Fibroblast of lung (primary cell): ENCODE measurements at regions not wholly inside any gene's neighbourhood (a gene's known extent, or its start where the extent isn't known, plus 50 kb on each side); places are given as distances from the start of the nearest gene placed in this dataset.

Experiments used
- DNase-seq, 2 donors: peaks; one replicate each; pipeline versions ENCODE4 v3.0.0 to v3.0.0-alpha.2; 2010; ENCODE audit warnings: low read depth in 2 of 2
- H2AFZ ChIP-seq: 2 replicates; pipeline ENCODE4 v1.5.1; 2012; ENCODE audit warnings: low read length, control low read depth, inconsistent platforms
- H3K27ac ChIP-seq: 2 replicates; pipeline ENCODE4 v1.5.1; 2011; ENCODE audit warnings: low read length, control low read depth; ENCODE audit not compliant: insufficient read depth
- H3K27me3 ChIP-seq: 2 replicates; pipeline ENCODE4 v1.5.1; 2011; ENCODE audit warnings: mild to moderate bottlenecking, low read length; ENCODE audit not compliant: control insufficient read depth, insufficient read depth
- H3K36me3 ChIP-seq: 2 replicates; pipeline ENCODE4 v1.5.1; 2011; ENCODE audit warnings: low read length; ENCODE audit not compliant: control insufficient read depth, insufficient read depth
- H3K4me1 ChIP-seq: 2 replicates; pipeline ENCODE4 v1.5.1; 2011; ENCODE audit warnings: low read length; ENCODE audit not compliant: control insufficient read depth, insufficient read depth; ENCODE audit errors: extremely low read depth
- H3K4me2 ChIP-seq: 2 replicates; pipeline ENCODE4 v1.5.1; 2011; ENCODE audit warnings: low read length, control low read depth; ENCODE audit not compliant: insufficient read depth; ENCODE audit errors: extremely low read depth
- H3K4me3 ChIP-seq, 4 experiments: fragments of 200-600 bp in 1 of 4; sonication (generic) in 1 of 4; replicated peaks in 1 of 4; 2 replicates each; pipeline ENCODE4 v1.5.1; 2011 to 2016; ENCODE audit warnings: low read length in 4 of 4, low read depth in 3 of 4, mild to moderate bottlenecking in 3 of 4, control low read depth in 2 of 4, inconsistent platforms in 1 of 4, mixed read lengths in 1 of 4; ENCODE audit not compliant: insufficient read depth in 1 of 4; ENCODE audit errors: control extremely low read depth in 1 of 4
- H3K79me2 ChIP-seq: 2 replicates; pipeline ENCODE4 v1.5.1; 2012; ENCODE audit warnings: mild to moderate bottlenecking, low read length, inconsistent platforms; ENCODE audit not compliant: control insufficient read depth, insufficient read depth
- H3K9ac ChIP-seq: 2 replicates; pipeline ENCODE4 v1.5.1; 2011; ENCODE audit warnings: mild to moderate bottlenecking, low read length, control low read depth; ENCODE audit not compliant: insufficient read depth
- H3K9me3 ChIP-seq: 2 replicates; pipeline ENCODE4 v1.5.1; 2012; ENCODE audit warnings: low read depth, low read length; ENCODE audit not compliant: control insufficient read depth, insufficient read depth
- H4K20me1 ChIP-seq: 2 replicates; pipeline ENCODE4 v1.5.1; 2011; ENCODE audit warnings: low read length; ENCODE audit not compliant: control insufficient read depth, insufficient read depth; ENCODE audit errors: extremely low read depth
- EZH2 ChIP-seq: IDR thresholded peaks from 2 replicates; pipeline ENCODE4 v1.5.1; 2012; ENCODE audit warnings: low read length, control low read depth, mild to moderate bottlenecking; ENCODE audit errors: missing control alignments
- TF ChIP-seq, protein P1 (sequence below), 2 donors: IDR thresholded peaks in 1 of 2; conservative IDR thresholded peaks in 1 of 2; 1 replicate in 1 of 2; 2 replicates in 1 of 2; pipeline ENCODE4 v1.5.1; 2011 to 2012; ENCODE audit warnings: low read length in 2 of 2, control low read depth in 1 of 2, inconsistent platforms in 1 of 2, low read depth in 1 of 2, mild to moderate bottlenecking in 1 of 2

DNA sequence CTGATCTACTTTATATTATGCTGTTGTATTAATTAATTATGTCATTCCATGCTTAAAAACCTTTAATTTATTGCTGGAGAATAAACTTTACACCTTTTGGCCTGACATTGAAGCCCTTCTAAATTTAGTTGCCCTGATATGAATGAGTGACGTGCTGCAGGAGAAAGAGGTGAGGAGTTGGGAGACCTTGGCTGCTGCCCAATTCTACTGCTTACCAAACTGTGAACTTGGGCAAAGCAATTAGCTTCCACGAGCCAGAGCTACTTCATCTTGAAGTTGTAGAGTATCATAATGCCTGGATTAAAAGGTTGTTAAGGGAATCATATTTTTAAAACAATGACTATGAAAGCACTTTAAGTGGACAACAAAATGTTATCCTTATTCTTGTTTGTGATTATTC is 126.8 kb upstream of the DEPDC1 start:
- TF ChIP-seq, protein P1, sequence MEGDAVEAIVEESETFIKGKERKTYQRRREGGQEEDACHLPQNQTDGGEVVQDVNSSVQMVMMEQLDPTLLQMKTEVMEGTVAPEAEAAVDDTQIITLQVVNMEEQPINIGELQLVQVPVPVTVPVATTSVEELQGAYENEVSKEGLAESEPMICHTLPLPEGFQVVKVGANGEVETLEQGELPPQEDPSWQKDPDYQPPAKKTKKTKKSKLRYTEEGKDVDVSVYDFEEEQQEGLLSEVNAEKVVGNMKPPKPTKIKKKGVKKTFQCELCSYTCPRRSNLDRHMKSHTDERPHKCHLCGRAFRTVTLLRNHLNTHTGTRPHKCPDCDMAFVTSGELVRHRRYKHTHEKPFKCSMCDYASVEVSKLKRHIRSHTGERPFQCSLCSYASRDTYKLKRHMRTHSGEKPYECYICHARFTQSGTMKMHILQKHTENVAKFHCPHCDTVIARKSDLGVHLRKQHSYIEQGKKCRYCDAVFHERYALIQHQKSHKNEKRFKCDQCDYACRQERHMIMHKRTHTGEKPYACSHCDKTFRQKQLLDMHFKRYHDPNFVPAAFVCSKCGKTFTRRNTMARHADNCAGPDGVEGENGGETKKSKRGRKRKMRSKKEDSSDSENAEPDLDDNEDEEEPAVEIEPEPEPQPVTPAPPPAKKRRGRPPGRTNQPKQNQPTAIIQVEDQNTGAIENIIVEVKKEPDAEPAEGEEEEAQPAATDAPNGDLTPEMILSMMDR (conservative IDR thresholded peaks at IDR 0.05 in 1 of 2, IDR thresholded peaks at IDR 0.05 in 1 of 2; ENCODE audit: low read depth in 1 of 2, low read length in 2 of 2) = no peak
- no peak for TF ChIP-seq EZH2
- no peaks in the 10 kb centered on the region for H4K20me1 ChIP-seq
- no peaks in the 10 kb centered on the region for H3K27me3 ChIP-seq
- no peak overlapping the region for H3K4me3 ChIP-seq
- H3K36me3 ChIP-seq = no peaks in the 10 kb centered on the region
- H3K79me2 ChIP-seq = no peaks in the 10 kb centered on the region
- H3K9me3 ChIP-seq = no peaks in the 10 kb centered on the region
- no peak overlapping the region for H3K27ac ChIP-seq
- no peak overlapping the region for H3K9ac ChIP-seq
- H2AFZ ChIP-seq = no peak overlapping the region
- H3K4me2 ChIP-seq = no peak overlapping the region
- H3K4me1 ChIP-seq = no peaks in the 10 kb centered on the region
- DNase-seq = peak; percentile 1 to 10

DNA sequence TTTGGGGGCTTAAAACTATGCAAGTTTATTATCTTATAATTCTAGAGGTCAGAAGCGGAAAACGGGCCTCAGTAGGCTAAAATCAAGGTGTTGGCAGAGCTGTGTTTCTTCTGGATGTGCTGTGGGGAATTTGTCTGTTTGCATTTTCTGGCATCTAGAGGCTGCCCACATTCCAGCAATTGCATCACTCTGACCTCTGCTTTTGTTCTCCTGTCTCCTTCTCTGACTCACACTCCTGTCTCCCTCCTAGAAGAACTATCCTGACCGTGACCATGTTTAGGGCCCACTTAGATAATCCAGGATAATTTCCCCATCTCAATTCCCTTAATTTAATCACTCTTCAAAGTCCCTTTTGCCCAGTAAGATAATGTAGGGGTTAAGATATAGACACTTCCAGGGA is 127.4 kb upstream of the DEPDC1 start:
- Histone ChIP-seq H3K27me3 (no peaks in the 10 kb centered on the region), H2AFZ (no peak overlapping the region), H3K4me1 (no peaks in the 10 kb centered on the region), H3K9me3 (no peaks in the 10 kb centered on the region), H3K9ac (no peak overlapping the region), H3K4me2 (no peak overlapping the region), H3K4me3 (no peak overlapping the region), H3K79me2 (no peaks in the 10 kb centered on the region), H3K36me3 (no peaks in the 10 kb centered on the region), H4K20me1 (no peaks in the 10 kb centered on the region), H3K27ac (no peak overlapping the region)
- DNase-seq = peak; percentile 40 to 83
- TF ChIP-seq EZH2 = no peak
- TF ChIP-seq, protein P1 (conservative IDR thresholded peaks at IDR 0.05 in 1 of 2, IDR thresholded peaks at IDR 0.05 in 1 of 2; ENCODE audit: low read depth in 1 of 2, low read length in 2 of 2) = no peak

DNA sequence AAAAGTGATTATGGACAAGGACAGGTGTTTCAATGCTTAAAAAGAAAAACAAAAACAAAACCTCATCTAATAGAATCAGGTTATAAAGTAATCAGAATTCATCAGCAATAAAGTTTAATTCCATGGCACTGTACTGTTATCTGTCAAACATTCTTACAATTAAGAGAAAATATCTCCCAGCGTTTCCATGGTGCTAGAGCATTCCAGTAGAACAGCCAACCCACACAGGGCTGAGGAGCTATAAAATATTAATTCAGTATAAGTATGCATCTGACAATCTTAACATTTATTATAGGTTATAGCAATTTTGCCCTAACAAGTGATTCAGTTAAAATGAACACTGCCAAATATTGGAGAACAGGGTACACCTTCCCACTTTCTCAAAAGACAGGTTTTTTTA is 128.7 kb upstream of the DEPDC1 start:
- no peak overlapping the region for H3K9ac ChIP-seq
- H3K27ac ChIP-seq = no peak overlapping the region
- H3K4me2 ChIP-seq = no peak overlapping the region
- H3K36me3 ChIP-seq = no peaks in the 10 kb centered on the region
- TF ChIP-seq, protein P1 (conservative IDR thresholded peaks at IDR 0.05 in 1 of 2, IDR thresholded peaks at IDR 0.05 in 1 of 2; ENCODE audit: low read depth in 1 of 2, low read length in 2 of 2) = no peak
- no peak for TF ChIP-seq EZH2
- H4K20me1 ChIP-seq = no peaks in the 10 kb centered on the region
- H3K9me3 ChIP-seq = no peaks in the 10 kb centered on the region
- no peak for DNase-seq
- no peaks in the 10 kb centered on the region for H3K79me2 ChIP-seq
- H3K4me1 ChIP-seq = no peaks in the 10 kb centered on the region
- no peak overlapping the region for H2AFZ ChIP-seq
- H3K27me3 ChIP-seq = no peaks in the 10 kb centered on the region
- no peak overlapping the region for H3K4me3 ChIP-seq
